IMR-90 (cell line): ENCODE measurements at regions not wholly inside any gene's neighbourhood (a gene's known extent, or its start where the extent isn't known, plus 50 kb on each side); places are given as distances from the start of the nearest gene placed in this dataset.

Experiments
- ATAC-seq: fragments of 200-7000 bp; cut with Tn5 transposase; 2 replicates; pipeline ENCODE4 v1.9.1; 2020; ENCODE audit warnings: low read depth, mild to moderate bottlenecking, moderate library complexity
- BruUV-seq: library from RNA; stranded (reverse); fragments of 400-500 nt; replicated peaks from 2 replicates; lab custom pipeline; 2021; lab: Mats Ljungman, UMichigan
- CTCF ChIA-PET: fragments of 300-600 bp; formaldehyde crosslinking; extraction: SDS; loops from one replicate; lab custom pipeline; 2021; ENCODE audit warnings: antibody characterized with exemption; lab: Yijun Ruan, JAX
- POLR2A ChIA-PET: fragments of 300-600 bp; sonication (Branson Sonifier 250); formaldehyde crosslinking; loops from one replicate; lab custom pipeline; 2022; ENCODE audit warnings: antibody characterized with exemption; ENCODE audit not compliant: unreplicated experiment; lab: Charles Lee
- DNase-seq: peaks from one replicate; pipeline ENCODE4 v3.0.0; 2013
- H2AFZ ChIP-seq: replicated peaks from 2 replicates; pipeline ENCODE3; 2013; ENCODE audit warnings: low read length, mild to moderate bottlenecking; ENCODE audit not compliant: poor library complexity
- H2AK5ac ChIP-seq: 2 replicates; pipeline ENCODE4 v1.6.1; 2013; ENCODE audit warnings: low read depth, low read length, inconsistent platforms
- H2AK9ac ChIP-seq: replicated peaks from 2 replicates; pipeline ENCODE3; 2013; ENCODE audit warnings: mild to moderate bottlenecking, low read depth, low read length, moderate library complexity; ENCODE audit not compliant: poor library complexity
- H2BK120ac ChIP-seq: 2 replicates; pipeline ENCODE4 v1.6.1; 2013; ENCODE audit warnings: low read depth, low read length, inconsistent platforms
- H2BK15ac ChIP-seq: 3 replicates; pipeline ENCODE4 v1.6.1; 2013; ENCODE audit warnings: low read depth, low read length, inconsistent platforms
- H2BK20ac ChIP-seq: 2 replicates; pipeline ENCODE4 v1.6.1; 2013; ENCODE audit warnings: low read depth, mild to moderate bottlenecking, inconsistent platforms, low read length, moderate library complexity
- H2BK5ac ChIP-seq: 2 replicates; pipeline ENCODE4 v1.6.1; 2013; ENCODE audit warnings: mild to moderate bottlenecking, low read depth, low read length, inconsistent platforms; ENCODE audit not compliant: poor library complexity, severe bottlenecking
- H3K14ac ChIP-seq: replicated peaks from 2 replicates; pipeline ENCODE4 v1.6.1; 2013; ENCODE audit warnings: low read depth, low read length, inconsistent platforms
- H3K18ac ChIP-seq: 2 replicates; pipeline ENCODE4 v1.6.1; 2013; ENCODE audit warnings: low read depth, low read length, control low read depth
- H3K23ac ChIP-seq: 2 replicates; pipeline ENCODE4 v1.6.1; 2013; ENCODE audit warnings: low read depth, low read length, inconsistent platforms
- H3K27ac ChIP-seq: 2 replicates; pipeline ENCODE4 v1.5.1; 2013; ENCODE audit warnings: mild to moderate bottlenecking, control low read depth, low read length; ENCODE audit not compliant: insufficient read depth
- H3K27me3 ChIP-seq: 2 replicates; pipeline ENCODE4 v1.6.1; 2013; ENCODE audit warnings: low read length; ENCODE audit not compliant: control insufficient read depth, insufficient read depth
- H3K36me3 ChIP-seq: 2 replicates; pipeline ENCODE4 v1.6.1; 2013; ENCODE audit warnings: low read length, mixed read lengths; ENCODE audit not compliant: control insufficient read depth, insufficient read depth
- H3K4ac ChIP-seq: 2 replicates; pipeline ENCODE4 v1.6.1; 2013; ENCODE audit warnings: low read depth, low read length, inconsistent platforms
- H3K4me1 ChIP-seq: 2 replicates; pipeline ENCODE4 v1.6.1; 2013; ENCODE audit warnings: low read length, mixed read lengths; ENCODE audit not compliant: control insufficient read depth, insufficient read depth
- H3K4me2 ChIP-seq: 2 replicates; pipeline ENCODE4 v1.6.1; 2013; ENCODE audit warnings: low read depth, mild to moderate bottlenecking, control low read depth, low read length, moderate library complexity
- H3K4me3 ChIP-seq: 2 replicates; pipeline ENCODE4 v1.5.1; 2013; ENCODE audit warnings: low read depth, mild to moderate bottlenecking, control low read depth, low read length, moderate library complexity; ENCODE audit not compliant: insufficient read depth
- H3K56ac ChIP-seq: 2 replicates; pipeline ENCODE4 v1.6.1; 2013; ENCODE audit warnings: low read length, inconsistent platforms; ENCODE audit not compliant: insufficient read depth; ENCODE audit errors: extremely low read depth
- H3K79me1 ChIP-seq, 2 experiments: 2 replicates each; pipeline ENCODE4 v1.6.1; 2013; ENCODE audit warnings: low read length in 2 of 2, inconsistent platforms in 1 of 2, low read depth in 1 of 2
- H3K9ac ChIP-seq: 2 replicates; pipeline ENCODE4 v1.6.1; 2013; ENCODE audit warnings: low read depth, low read length, control low read depth
- H3K9me1 ChIP-seq: 2 replicates; pipeline ENCODE4 v1.6.1; 2013; ENCODE audit warnings: low read length, inconsistent platforms; ENCODE audit not compliant: insufficient read depth
- H3K9me3 ChIP-seq: 2 replicates; pipeline ENCODE4 v1.6.1; 2013; ENCODE audit warnings: low read length; ENCODE audit not compliant: control insufficient read depth, insufficient read depth
- H4K20me1 ChIP-seq: 2 replicates; pipeline ENCODE4 v1.6.1; 2013; ENCODE audit warnings: low read length, inconsistent platforms; ENCODE audit not compliant: insufficient read depth
- H4K5ac ChIP-seq: 2 replicates; pipeline ENCODE4 v1.6.1; 2013; ENCODE audit warnings: mild to moderate bottlenecking, low read depth, low read length, control low read depth
- H4K8ac ChIP-seq, 2 experiments: 2 replicates each; pipeline ENCODE4 v1.6.1; 2013; ENCODE audit warnings: low read depth in 2 of 2, low read length in 2 of 2, control low read depth in 1 of 2, inconsistent platforms in 1 of 2
- H4K91ac ChIP-seq: 2 replicates; pipeline ENCODE4 v1.6.1; 2013; ENCODE audit warnings: low read depth, low read length, inconsistent platforms; ENCODE audit not compliant: insufficient read depth
- SMC3 ChIP-seq: fragments of 150-350 bp; IDR thresholded peaks from 2 replicates; pipeline ENCODE4 v1.6.1; 2016; ENCODE audit warnings: low read depth, mild to moderate bottlenecking, antibody characterized with exemption, low read length, moderate library complexity
- WGBS, 2 experiments: methylation state at CpG; one replicate each; pipeline versions ENCODE4 v1.1.5 to v1.1.7; 2013; ENCODE audit warnings: missing lambda C conversion rate in 2 of 2; ENCODE audit not compliant: insufficient read length in 1 of 2; ENCODE audit errors: extremely low coverage in 2 of 2; 5-methylcytosine and 5-hydroxymethylcytosine counted together
- dilution Hi-C: fragments of 300-500 bp; cut with HindIII; formaldehyde crosslinking; loops from one replicate; pipeline ENCODE4 v1.14.3; 2018; ENCODE audit warnings: low sequenced_read_pairs; ENCODE audit not compliant: unreplicated experiment
- in situ Hi-C: fragments of 300-500 bp; cut with MboI; formaldehyde crosslinking; loops from 3 replicates; pipeline ENCODE4 v1.14.3; 2019; ENCODE audit warnings: low sequenced_read_pairs, inconsistent platforms, mixed read lengths
- intact Hi-C: fragments of 100-400 bp; cut with micrococcal nuclease; formaldehyde crosslinking; loops from 2 replicates; pipeline ENCODE4 v1.10.0; 2022

DNA sequence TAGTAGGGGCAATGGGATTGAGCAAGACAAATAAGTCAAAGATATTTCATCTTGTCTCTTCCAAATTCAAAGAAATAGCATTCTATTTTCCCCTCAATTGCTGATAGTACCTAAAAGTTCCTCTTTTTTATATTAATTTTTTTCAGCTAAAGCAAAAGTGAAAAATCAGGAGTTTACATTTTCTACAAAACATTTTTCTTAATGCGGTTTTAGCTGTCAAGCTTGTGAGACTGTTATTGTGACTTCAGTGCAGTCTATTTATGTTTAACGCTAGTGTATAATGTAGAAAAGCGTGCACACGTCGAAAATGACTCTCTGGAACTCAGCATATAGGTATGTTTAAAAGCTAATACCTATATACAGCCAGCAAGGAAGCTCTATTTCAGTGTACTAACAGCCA is 119.8 kb downstream of the BTBD3 start:
- dilution Hi-C loops, result no loop called here

More for the DNA sequence above, 119.8 kb downstream of the BTBD3 start:
- no peak overlapping the region for H2BK20ac ChIP-seq
- WGBS, 2 experiments, result no CpG with 5 or more reads among the region's 5 CpGs
- no peak for TF ChIP-seq SMC3
- in situ Hi-C loops, result no loop called here
- no peak overlapping the region for H3K14ac ChIP-seq
- BruUV-seq, result no TSS peak
- no peak overlapping the region for H4K5ac ChIP-seq
- H3K4me3 ChIP-seq, result no peak overlapping the region
- H2AK9ac ChIP-seq, result no peak overlapping the region
- no peak overlapping the region for H3K4ac ChIP-seq
- H2AK5ac ChIP-seq, result no peak overlapping the region
- no peaks in the 10 kb centered on the region for H3K36me3 ChIP-seq
- ChIA-PET CTCF (interaction anchor here (1.2 to 1.4 kb wide), 2 partner anchors 26 kb away, joined by 3 read pairs; no protein-coding TSS in a partner anchor), POLR2A (no interaction called here)
- no peak overlapping the region for H3K56ac ChIP-seq
- H4K91ac ChIP-seq, result no peak overlapping the region
- H3K9me1 ChIP-seq, result no peaks in the 10 kb centered on the region
- H3K23ac ChIP-seq, result no peak overlapping the region
- H3K4me1 ChIP-seq, result no peaks in the 10 kb centered on the region
- H3K4me2 ChIP-seq, result no peak overlapping the region
- no peak overlapping the region for H3K18ac ChIP-seq
- no peaks in the 10 kb centered on the region for H3K9me3 ChIP-seq
- H3K27me3 ChIP-seq, result no peaks in the 10 kb centered on the region
- H3K79me1 ChIP-seq, result no peaks in the 10 kb centered on the region
- H2BK120ac ChIP-seq, result no peak overlapping the region
- intact Hi-C loops, result no loop called here
- no peak overlapping the region for H2BK5ac ChIP-seq
- H2BK15ac ChIP-seq, result no peak overlapping the region
- H3K27ac ChIP-seq, result no peak overlapping the region
- ATAC-seq (no peak; the same call in 1 of the 2 replicates), DNase-seq (no peak)
- no peaks in the 10 kb centered on the region for H4K20me1 ChIP-seq
- no peak overlapping the region for H4K8ac ChIP-seq
- H3K9ac ChIP-seq, result no peak overlapping the region
- no peak overlapping the region for H2AFZ ChIP-seq
